ENCODE measurements at regions not wholly inside any gene's neighbourhood (a gene's known extent, or its start where the extent isn't known, plus 50 kb on each side); places are given as distances from the start of the nearest gene placed in this dataset.

DNA sequence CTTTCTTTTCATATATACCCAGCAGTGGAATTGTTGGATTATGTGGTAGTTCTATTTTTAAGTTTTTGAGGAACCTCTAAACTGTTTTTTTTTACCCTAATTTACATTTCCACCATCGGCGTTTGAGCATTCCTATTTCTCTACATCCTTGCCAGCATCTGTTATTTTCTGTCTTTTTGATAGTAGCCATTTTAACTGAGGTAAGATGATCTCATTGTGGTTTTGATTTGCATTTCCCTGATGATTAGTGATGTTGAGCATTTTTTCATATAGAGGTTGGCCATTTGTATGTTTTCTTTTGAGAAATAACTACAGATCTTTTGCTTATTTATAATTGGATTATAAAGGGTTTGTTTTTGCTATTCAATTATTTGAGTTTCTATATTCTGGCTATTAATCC is 71.7 kb upstream of the TNC start:
- DNase-seq (ENCODE audit: low read depth, low spot score) = no peak
- TF ChIP-seq, protein P1, sequence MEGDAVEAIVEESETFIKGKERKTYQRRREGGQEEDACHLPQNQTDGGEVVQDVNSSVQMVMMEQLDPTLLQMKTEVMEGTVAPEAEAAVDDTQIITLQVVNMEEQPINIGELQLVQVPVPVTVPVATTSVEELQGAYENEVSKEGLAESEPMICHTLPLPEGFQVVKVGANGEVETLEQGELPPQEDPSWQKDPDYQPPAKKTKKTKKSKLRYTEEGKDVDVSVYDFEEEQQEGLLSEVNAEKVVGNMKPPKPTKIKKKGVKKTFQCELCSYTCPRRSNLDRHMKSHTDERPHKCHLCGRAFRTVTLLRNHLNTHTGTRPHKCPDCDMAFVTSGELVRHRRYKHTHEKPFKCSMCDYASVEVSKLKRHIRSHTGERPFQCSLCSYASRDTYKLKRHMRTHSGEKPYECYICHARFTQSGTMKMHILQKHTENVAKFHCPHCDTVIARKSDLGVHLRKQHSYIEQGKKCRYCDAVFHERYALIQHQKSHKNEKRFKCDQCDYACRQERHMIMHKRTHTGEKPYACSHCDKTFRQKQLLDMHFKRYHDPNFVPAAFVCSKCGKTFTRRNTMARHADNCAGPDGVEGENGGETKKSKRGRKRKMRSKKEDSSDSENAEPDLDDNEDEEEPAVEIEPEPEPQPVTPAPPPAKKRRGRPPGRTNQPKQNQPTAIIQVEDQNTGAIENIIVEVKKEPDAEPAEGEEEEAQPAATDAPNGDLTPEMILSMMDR (IDR thresholded peaks at IDR 0.05; ENCODE audit: low read depth, low read length) = no peak
- no peak overlapping the region for H3K4me3 ChIP-seq (ENCODE audit: low read depth, low read length)
- H3K9me3 ChIP-seq (ENCODE audit: control insufficient read depth, insufficient read depth, low read length) = no peaks in the 10 kb centered on the region
- ChIA-PET CTCF (no interaction called here), POLR2A (interaction anchor here (0.7 kb wide), 1 partner anchor 499 kb away, joined by 3 read pairs; no protein-coding TSS in a partner anchor)
- H3K27me3 ChIP-seq (ENCODE audit: control insufficient read depth, insufficient read depth, low read length) = no peaks in the 10 kb centered on the region
- no peak overlapping the region for H3K27ac ChIP-seq (ENCODE audit: low read depth, low read length)

GRCh38 chr9:115191667-115192066 is 73.7 kb upstream of the TNC start:
- POLR2A ChIA-PET = no interaction called here
- no peak overlapping the region for H3K4me3 ChIP-seq (ENCODE audit: low read depth, low read length)
- TF ChIP-seq, protein P1 (IDR thresholded peaks at IDR 0.05; ENCODE audit: low read depth, low read length) = no peak
- no peaks in the 10 kb centered on the region for H3K9me3 ChIP-seq (ENCODE audit: control insufficient read depth, insufficient read depth, low read length)
- no peak for DNase-seq (ENCODE audit: low read depth, low spot score)
- H3K27ac ChIP-seq (ENCODE audit: low read depth, low read length) = no peak overlapping the region
- no peaks in the 10 kb centered on the region for H3K27me3 ChIP-seq (ENCODE audit: control insufficient read depth, insufficient read depth, low read length)
- CTCF ChIA-PET = no interaction called here

- Histone ChIP-seq H3K9me3 (ENCODE audit: control insufficient read depth, insufficient read depth, low read length) (no peaks in the 10 kb centered on the region), H3K27ac (ENCODE audit: low read depth, low read length) (no peak overlapping the region), H3K4me3 (ENCODE audit: low read depth, low read length) (no peak overlapping the region), H3K27me3 (ENCODE audit: control insufficient read depth, insufficient read depth, low read length) (no peaks in the 10 kb centered on the region)
- CTCF ChIA-PET = no interaction called here
- no peak for DNase-seq (ENCODE audit: low read depth, low spot score)
- TF ChIP-seq, protein P1 (IDR thresholded peaks at IDR 0.05; ENCODE audit: low read depth, low read length) = no peak
- POLR2A ChIA-PET = no interaction called here
These were observed 74.3 kb upstream of the TNC start for GRCh38 chr9:115192280-115192679.

- Histone ChIP-seq H3K9me3 (ENCODE audit: control insufficient read depth, insufficient read depth, low read length) (no peaks in the 10 kb centered on the region), H3K4me3 (ENCODE audit: low read depth, low read length) (no peak overlapping the region), H3K27ac (ENCODE audit: low read depth, low read length) (no peak overlapping the region), H3K27me3 (ENCODE audit: control insufficient read depth, insufficient read depth, low read length) (no peaks in the 10 kb centered on the region)
- TF ChIP-seq, protein P1 (IDR thresholded peaks at IDR 0.05; ENCODE audit: low read depth, low read length) = no peak
- no peak for DNase-seq (ENCODE audit: low read depth, low spot score)
- ChIA-PET POLR2A (no interaction called here), CTCF (no interaction called here)
These were observed 75.0 kb upstream of the TNC start for GRCh38 chr9:115192835-115193525.

DNA sequence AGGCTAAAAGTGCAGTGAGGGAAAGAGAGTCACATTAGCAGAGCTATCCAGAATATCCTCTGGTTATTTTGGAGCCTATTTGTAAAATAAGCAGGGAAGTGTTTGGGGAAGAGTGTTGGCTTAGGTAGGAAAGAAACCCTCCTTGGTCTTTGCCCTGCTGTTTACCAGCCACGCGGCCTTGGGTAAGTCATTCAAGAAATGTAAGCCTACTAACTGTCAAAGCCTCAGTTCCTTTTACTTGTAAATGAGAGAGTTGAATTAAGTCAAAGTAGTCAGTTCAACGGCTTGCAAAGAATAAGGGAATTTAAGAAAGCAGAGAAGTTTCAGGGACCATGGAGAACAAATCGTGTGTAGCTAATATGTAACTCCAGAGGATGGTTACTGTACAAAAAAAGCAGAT is 75.8 kb upstream of the TNC start:
- Histone ChIP-seq H3K27ac (ENCODE audit: low read depth, low read length) (no peak overlapping the region), H3K4me3 (ENCODE audit: low read depth, low read length) (no peak overlapping the region), H3K27me3 (ENCODE audit: control insufficient read depth, insufficient read depth, low read length) (no peaks in the 10 kb centered on the region), H3K9me3 (ENCODE audit: control insufficient read depth, insufficient read depth, low read length) (no peaks in the 10 kb centered on the region)
- no peak for DNase-seq (ENCODE audit: low read depth, low spot score)
- CTCF ChIA-PET = no interaction called here
- TF ChIP-seq, protein P1 (IDR thresholded peaks at IDR 0.05; ENCODE audit: low read depth, low read length) = no peak
- POLR2A ChIA-PET = no interaction called here
